Heart right ventricle (tissue), 16 donors: ENCODE measurements at regions not wholly inside any gene's neighbourhood (a gene's known extent, or its start where the extent isn't known, plus 50 kb on each side); places are given as distances from the start of the nearest gene placed in this dataset.

ENCODE experiments used
- ATAC-seq, 8 donors: fragments of 200-7000 bp; cut with Tn5 transposase; one replicate each; pipeline ENCODE4 v1.9.1; 2020; ENCODE audit warnings: mild to moderate bottlenecking in 8 of 8, moderate library complexity in 8 of 8, moderate number of reproducible peaks in 1 of 8
- DNase-seq, 2 donors: peaks; one replicate each; pipeline ENCODE4 v3.0.0-alpha.2; 2020
- H3K27ac ChIP-seq, 10 donors: fragments of 200-600 bp; sonication (generic) in 2 of 10; one replicate each; pipeline versions ENCODE4 v1.5.0 to v1.8.0; 2020 to 2022; ENCODE audit warnings: mild to moderate bottlenecking in 3 of 10
- H3K27me3 ChIP-seq, 7 donors: fragments of 200-600 bp; one replicate each; pipeline ENCODE4 v1.8.0; 2021 to 2022; ENCODE audit warnings: mild to moderate bottlenecking in 2 of 7
- H3K36me3 ChIP-seq, 9 donors: fragments of 200-600 bp; sonication (generic) in 1 of 9; one replicate each; pipeline versions ENCODE4 v1.5.0 to v1.8.0; 2020 to 2022; ENCODE audit warnings: mild to moderate bottlenecking in 2 of 9
- H3K4me1 ChIP-seq, 9 donors: fragments of 200-600 bp; sonication (generic) in 1 of 9; one replicate each; pipeline versions ENCODE4 v1.5.0 to v1.8.0; 2020 to 2022; ENCODE audit warnings: mild to moderate bottlenecking in 4 of 9
- H3K4me3 ChIP-seq, 10 donors: fragments of 200-600 bp; sonication (generic) in 2 of 10; one replicate each; pipeline versions ENCODE4 v1.5.0 to v1.8.0; 2020 to 2022; ENCODE audit warnings: mild to moderate bottlenecking in 7 of 10, moderate library complexity in 2 of 10
- H3K9me3 ChIP-seq, 11 donors: fragments of 200-600 bp in 10 of 11; sonication (generic) in 2 of 11; one replicate each; pipeline versions ENCODE4 v1.5.0 to v1.8.0; 2013 to 2022; ENCODE audit warnings: mild to moderate bottlenecking in 2 of 11, control low read depth in 1 of 11, moderate library complexity in 1 of 11
- CTCF ChIP-seq, 9 donors: fragments of 200-600 bp; sonication (generic) in 2 of 9; IDR thresholded peaks; one replicate each; pipeline versions ENCODE4 v1.5.0 to v1.8.0; 2021 to 2022; ENCODE audit warnings: antibody characterized with exemption in 9 of 9, mild to moderate bottlenecking in 5 of 9, moderate library complexity in 1 of 9
- WGBS, 2 donors: extraction: QIAGEN DNeasy Blood & Tissue Kit; methylation state at CpG; one replicate each; pipeline ENCODE4 v1.1.7; 2013; ENCODE audit warnings: inconsistent platforms in 1 of 2; 5-methylcytosine and 5-hydroxymethylcytosine counted together
- intact Hi-C, 10 donors: fragments of 100-400 bp; cut with DNase I; formaldehyde crosslinking; loops; one replicate each; pipeline versions ENCODE4 v1.11.1 to v1.14.2; 2022
- donor health status: Arrhythmogenic right ventricular cardiomyopathy.
- donor health status: ischemic (EF 13 %, LVEDD 7.1; RV severe dilation, severe dysfunction).
- donor health status: healthy with polysubstance abuse.
- donor health status: DM: no; HTN: yes; CAD: no.
- donor health status: DM: no; HTN: no; CAD: no.
- donor health status: ischemic (EF 25% LVEDD 6.9; RV normal size, moderate dysfunction).
- donor health status: ischemic (EF 25% LVEDD 5.7; RV mildly dilated, moderate dysfunction).
- donor health status: healthy.
- donor health status: DM: yes; HTN: yes; CAD: no.
- donor health status: Ischemic cardiomyopathy.
- donor health status: ischemic (EF 35%, LVEDD 5.7; RV mildly dilated, moderate dysfunction).
- donor health status: nonischemic (EF 11% LVEDD 7.7; RV severe dilation, severe dysfunction).
- donor health status: DM: yes; HTN: yes; CAD: no.
- donor health status: PGD.
- donor health status: ischemic (EF 29% LVEDD 5.4; RV normal size, mild dysfunction).
- donor health status: nonischemic (EF 23%, LVEDD 6.1; RV moderate dilation, normal function).

GRCh38 chr18:73414069-73414468, 546.3 kb upstream of the NETO1 start:
- 98% methylated on average over 1 of the region's 1 CpG for WGBS, 2 donors

GRCh38 chr18:73409242-73409641, 541.5 kb upstream of the NETO1 start:
- H3K27ac ChIP-seq, result peak overlapping the region in 3 of 10 donors; percentile 23 to 39 (median 37)

More at GRCh38 chr18:73414069-73414468, 546.3 kb upstream of the NETO1 start:
- Histone ChIP-seq H3K27me3 (no peaks in the 10 kb centered on the region), H3K4me1 (peaks cover 0 to 4% (median 0%) of the 10 kb centered on the region in 9 donors), H3K36me3 (no peaks in the 10 kb centered on the region), H3K9me3 (peaks cover 0 to 20% (median 0%) of the 10 kb centered on the region in 11 donors), H3K4me3 (no peak overlapping the region), H3K27ac (no peak overlapping the region)
- no peak for ATAC-seq
- intact Hi-C loops, result no loop called here
- no peak for DNase-seq
- TF ChIP-seq CTCF (IDR thresholded peaks at IDR 0.05), result no peak

DNA sequence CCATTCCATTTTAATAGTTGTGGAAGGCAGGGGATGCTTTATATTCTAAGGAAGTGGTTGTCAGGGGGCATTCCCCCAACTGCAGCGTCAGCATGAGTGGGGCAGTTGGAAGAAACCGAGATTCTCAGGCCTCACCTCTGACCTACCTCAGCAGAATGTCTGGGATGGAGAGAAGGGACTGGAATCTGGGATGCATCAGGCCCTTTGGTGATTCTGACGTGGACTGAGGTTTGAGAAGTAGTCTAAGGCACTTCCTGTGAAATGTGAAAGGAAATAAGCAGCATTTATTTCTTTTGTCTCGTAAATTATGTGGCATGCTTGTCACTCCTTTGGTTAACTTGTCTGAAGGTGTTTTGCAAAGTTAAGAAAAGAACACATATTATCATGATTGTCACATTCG, 540.7 kb upstream of the NETO1 start:
- 54 to 63% methylated on average over 5 of the region's 5 CpGs for WGBS, 2 donors
- Histone ChIP-seq H3K27me3 (no peaks in the 10 kb centered on the region), H3K9me3 (no peaks in the 10 kb centered on the region), H3K4me1 (peaks cover 0 to 25% (median 8%) of the 10 kb centered on the region in 9 donors), H3K4me3 (no peak overlapping the region), H3K27ac (peak overlapping the region in 5 of 10 donors; percentile 1 to 39 (median 31)), H3K36me3 (no peaks in the 10 kb centered on the region)
- no peak for DNase-seq
- intact Hi-C loops, result no loop called here
- no peak for ATAC-seq
- no peak for TF ChIP-seq CTCF (IDR thresholded peaks at IDR 0.05)

More at GRCh38 chr18:73409242-73409641, 541.5 kb upstream of the NETO1 start:
- Histone ChIP-seq H3K27me3 (no peaks in the 10 kb centered on the region), H3K4me1 (peaks cover 0 to 25% (median 8%) of the 10 kb centered on the region in 9 donors), H3K36me3 (no peaks in the 10 kb centered on the region), H3K9me3 (no peaks in the 10 kb centered on the region), H3K4me3 (no peak overlapping the region)
- TF ChIP-seq CTCF (IDR thresholded peaks at IDR 0.05), result no peak
- intact Hi-C loops, result no loop called here
- DNase-seq, result no peak
- ATAC-seq, result peak in 4 of 8 donors; percentile 14 to 80 (median 66)
- WGBS, 2 donors, result 50 to 61% methylated on average over 4 of the region's 4 CpGs

DNA sequence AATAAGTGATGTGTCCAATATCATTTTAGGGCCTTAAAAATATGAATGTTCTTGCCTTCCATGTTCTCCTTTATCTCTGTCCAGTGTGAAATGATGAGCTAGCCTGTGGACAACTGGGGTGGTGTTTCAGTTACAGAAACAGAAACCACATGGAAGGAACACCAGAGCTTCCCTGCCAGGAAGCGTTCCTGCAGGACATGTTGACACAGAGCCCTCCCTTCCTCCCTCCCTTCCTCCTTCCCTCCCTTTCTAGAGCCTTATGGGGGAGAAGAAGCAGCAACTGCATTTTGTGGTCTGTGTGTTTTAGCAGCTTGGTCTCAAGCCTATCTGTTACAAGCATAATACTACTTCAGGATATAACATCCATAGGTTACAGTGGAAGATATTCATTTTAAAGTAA, 539.7 kb upstream of the NETO1 start:
- Histone ChIP-seq H3K36me3 (no peaks in the 10 kb centered on the region), H3K27me3 (no peaks in the 10 kb centered on the region), H3K4me3 (no peak overlapping the region), H3K27ac (peak overlapping the region in 1 of 10 donors; percentile 16), H3K4me1 (peaks cover 0 to 34% (median 8%) of the 10 kb centered on the region in 9 donors), H3K9me3 (no peaks in the 10 kb centered on the region)
- intact Hi-C loops, result no loop called here
- 9 to 21% methylated on average over 1 of the region's 1 CpG for WGBS, 2 donors
- ATAC-seq (peak in 6 of 8 donors; percentile 63 to 87 (median 68)), DNase-seq (peak in 1 of 2 donors; percentile 12)
- no peak for TF ChIP-seq CTCF (IDR thresholded peaks at IDR 0.05)
